GM23338 (cell line): ENCODE measurements at regions not wholly inside any gene's neighbourhood (a gene's known extent, or its start where the extent isn't known, plus 50 kb on each side); places are given as distances from the start of the nearest gene placed in this dataset.

Experiments
- ATAC-seq: fragments of 200-7000 bp; cut with Tn5 transposase; 3 replicates; pipeline ENCODE4 v1.9.1; 2020
- DNase-seq: peaks from one replicate; pipeline ENCODE4 v3.0.0-alpha.2; 2015; ENCODE audit warnings: low spot score
- H2AFZ ChIP-seq: fragments of 200-600 bp; sonication (generic); 2 replicates; pipeline ENCODE4 v1.8.0; 2016; ENCODE audit warnings: antibody characterized with exemption, mild to moderate bottlenecking, moderate library complexity
- H3F3A ChIP-seq: fragments of 200-600 bp; sonication (generic); replicated peaks from 2 replicates; pipeline ENCODE4 v1.8.0; 2017; ENCODE audit warnings: antibody characterized with exemption, mixed run types, low read depth
- H3K27ac ChIP-seq: fragments of 200-600 bp; sonication (generic); 2 replicates; pipeline ENCODE4 v1.6.1; 2016; ENCODE audit warnings: low read depth
- H3K27me3 ChIP-seq: fragments of 200-600 bp; sonication (generic); 2 replicates; pipeline ENCODE4 v1.8.0; 2016; ENCODE audit warnings: mild to moderate bottlenecking, mixed run types, moderate library complexity; ENCODE audit not compliant: insufficient read depth
- H3K36me3 ChIP-seq: fragments of 200-600 bp; sonication (generic); 2 replicates; pipeline ENCODE4 v1.8.0; 2016; ENCODE audit warnings: mild to moderate bottlenecking; ENCODE audit not compliant: insufficient read depth
- H3K4me1 ChIP-seq: fragments of 200-600 bp; sonication (generic); 2 replicates; pipeline ENCODE4 v1.8.0; 2016; ENCODE audit warnings: mild to moderate bottlenecking, moderate library complexity; ENCODE audit not compliant: insufficient read depth
- H3K4me2 ChIP-seq: fragments of 200-600 bp; sonication (generic); 2 replicates; pipeline ENCODE4 v1.7.1; 2017; ENCODE audit warnings: mixed run types
- H3K4me3 ChIP-seq: fragments of 200-600 bp; sonication (generic); 2 replicates; pipeline ENCODE4 v1.6.1; 2016; ENCODE audit warnings: mixed run types
- H3K79me2 ChIP-seq: fragments of 200-600 bp; sonication (generic); replicated peaks from 2 replicates; pipeline ENCODE4 v1.8.0; 2017; ENCODE audit warnings: mild to moderate bottlenecking; ENCODE audit not compliant: insufficient read depth
- H3K9me2 ChIP-seq: fragments of 200-600 bp; sonication (generic); 2 replicates; pipeline ENCODE4 v1.8.0; 2017; ENCODE audit not compliant: insufficient read depth
- H4K20me1 ChIP-seq: fragments of 200-600 bp; sonication (generic); replicated peaks from 2 replicates; pipeline ENCODE4 v1.8.0; 2017; ENCODE audit warnings: mild to moderate bottlenecking; ENCODE audit not compliant: insufficient read depth
- H3K27ac Mint-ChIP-seq: 2 replicates; pipeline ENCODE4 v1.8.0; 2020; ENCODE audit warnings: inconsistent platforms, mild to moderate bottlenecking, moderate library complexity, mixed read lengths
- H3K27me3 Mint-ChIP-seq: 3 replicates; pipeline ENCODE4 v1.8.0; 2022; ENCODE audit warnings: low read depth, mild to moderate bottlenecking, moderate library complexity, mixed read lengths, inconsistent platforms; ENCODE audit not compliant: insufficient read depth, poor library complexity
- H3K36me3 Mint-ChIP-seq: 3 replicates; pipeline ENCODE4 v1.8.0; 2021; ENCODE audit warnings: low read depth, mild to moderate bottlenecking, inconsistent platforms, moderate library complexity, mixed read lengths
- H3K4me1 Mint-ChIP-seq: 3 replicates; pipeline ENCODE4 v1.8.0; 2020; ENCODE audit warnings: mild to moderate bottlenecking, inconsistent platforms, mixed read lengths
- H3K4me3 Mint-ChIP-seq: 3 replicates; pipeline ENCODE4 v1.8.0; 2021; ENCODE audit warnings: moderate library complexity, mild to moderate bottlenecking, inconsistent platforms, mixed read lengths
- H3K9me3 Mint-ChIP-seq: 3 replicates; pipeline ENCODE4 v1.8.0; 2020; ENCODE audit warnings: moderate library complexity, mild to moderate bottlenecking, inconsistent platforms, mixed read lengths
- CREB1 ChIP-seq: fragments of 250-450 bp; sonication (Bioruptor Pico); IDR thresholded peaks from 2 replicates; pipeline ENCODE4 v1.5.0; 2020; ENCODE audit warnings: low read depth, mild to moderate bottlenecking, moderate library complexity
- CTCF ChIP-seq, 2 experiments: fragments of 200-600 bp in 1 of 2; sonication (generic) in 1 of 2; conservative IDR thresholded peaks; 2 replicates each; pipeline versions ENCODE4 v1.5.1 to v1.6.1; 2016 to 2017; ENCODE audit warnings: antibody characterized with exemption in 2 of 2, low read depth in 2 of 2, mild to moderate bottlenecking in 2 of 2, moderate library complexity in 1 of 2
- ETS1 ChIP-seq: IDR thresholded peaks from 2 replicates; pipeline ENCODE4 v1.6.1; 2016; ENCODE audit warnings: antibody characterized with exemption
- EZH2 ChIP-seq: fragments of 200-600 bp; sonication (generic); IDR thresholded peaks from one replicate; pipeline ENCODE4 v1.8.0; 2017; ENCODE audit warnings: antibody characterized with exemption, mild to moderate bottlenecking, low read depth; ENCODE audit not compliant: unreplicated experiment
- EZH2phosphoT487 ChIP-seq: fragments of 200-600 bp; sonication (generic); IDR thresholded peaks from one replicate; pipeline ENCODE4 v1.8.1; 2018; ENCODE audit warnings: antibody characterized with exemption; ENCODE audit not compliant: unreplicated experiment
- JUNB ChIP-seq: IDR thresholded peaks from one replicate; pipeline ENCODE4 v1.6.1; 2016; ENCODE audit warnings: antibody characterized with exemption; ENCODE audit not compliant: unreplicated experiment
- NANOG ChIP-seq: IDR thresholded peaks from 2 replicates; pipeline ENCODE4 v1.6.1; 2016; ENCODE audit warnings: antibody characterized with exemption, borderline replicate concordance
- POLR2AphosphoS5 ChIP-seq: IDR thresholded peaks from 2 replicates; pipeline ENCODE4 v1.6.1; 2016; ENCODE audit warnings: antibody characterized with exemption, low read depth
- REST ChIP-seq: IDR thresholded peaks from one replicate; pipeline ENCODE4 v1.6.1; 2018; ENCODE audit warnings: antibody characterized with exemption; ENCODE audit not compliant: unreplicated experiment
- STAT1 ChIP-seq: IDR thresholded peaks from one replicate; pipeline ENCODE4 v1.6.1; 2016; ENCODE audit warnings: antibody characterized with exemption; ENCODE audit not compliant: unreplicated experiment
- ZNF114 ChIP-seq: fragments of 250-450 bp; sonication (Bioruptor Pico); IDR thresholded peaks from 2 replicates; pipeline ENCODE4 v1.5.0; 2020; ENCODE audit warnings: mild to moderate bottlenecking, moderate library complexity
- ZNF331 ChIP-seq: fragments of 250-450 bp; sonication (Bioruptor Pico); IDR thresholded peaks from 2 replicates; pipeline ENCODE4 v1.5.0; 2020; ENCODE audit warnings: low read depth, mild to moderate bottlenecking, moderate library complexity
- ZNF462 ChIP-seq: fragments of 250-450 bp; sonication (Bioruptor Pico); IDR thresholded peaks from 2 replicates; pipeline ENCODE4 v1.5.0; 2020; ENCODE audit warnings: mild to moderate bottlenecking, moderate library complexity

GRCh38 chr1:4421986-4422385 lies 232.4 kb upstream of the AJAP1 start:
- DNase-seq (no peak), ATAC-seq (no peak)
- H3K4me1 Mint-ChIP-seq: no peaks in the 10 kb centered on the region
- H3K9me3 Mint-ChIP-seq: peaks cover 96% of the 10 kb centered on the region
- Histone ChIP-seq H3K4me3 (no peak overlapping the region), H3K4me1 (no peaks in the 10 kb centered on the region), H3K9me2 (no peaks in the 10 kb centered on the region), H3F3A (no peaks in the 10 kb centered on the region), H3K4me2 (no peak overlapping the region), H3K27ac (no peak overlapping the region), H2AFZ (no peak overlapping the region), H4K20me1 (no peaks in the 10 kb centered on the region), H3K27me3 (no peaks in the 10 kb centered on the region), H3K79me2 (no peaks in the 10 kb centered on the region), H3K36me3 (peaks cover 8% of the 10 kb centered on the region; the same call in 1 of the 2 replicates)
- H3K27me3 Mint-ChIP-seq: peaks cover 2% of the 10 kb centered on the region
- H3K4me3 Mint-ChIP-seq: no peak overlapping the region
- H3K27ac Mint-ChIP-seq: no peak overlapping the region
- TF ChIP-seq STAT1 (no peak), REST (no peak), CREB1 (no peak), ZNF462 (CRISPR knock-in tag) (no peak), POLR2AphosphoS5 (no peak), NANOG (no peak), EZH2 (no peak), CTCF (conservative IDR thresholded peaks at IDR 0.05; ENCODE audit: low read depth in 2 of 2) (no peak), ZNF331 (CRISPR knock-in tag) (no peak), JUNB (no peak), ZNF114 (CRISPR knock-in tag) (no peak), ETS1 (no peak), EZH2phosphoT487 (no peak)
- H3K36me3 Mint-ChIP-seq: peaks cover 31% of the 10 kb centered on the region
